GM12874 (cell line): ENCODE measurements at regions not wholly inside any gene's neighbourhood (a gene's known extent, or its start where the extent isn't known, plus 50 kb on each side); places are given as distances from the start of the nearest gene placed in this dataset.

Experiments
- CTCF ChIP-seq: IDR thresholded peaks from 2 replicates; pipeline ENCODE4 v1.5.1; 2011; ENCODE audit warnings: low read depth, mild to moderate bottlenecking, control low read depth, low read length, moderate library complexity; ENCODE audit not compliant: insufficient read depth

GRCh38 chr14:30456296-30456695 is 102.7 kb upstream of the G2E3 start:
- TF ChIP-seq CTCF, result no peak

- TF ChIP-seq CTCF, result no peak
Measured at GRCh38 chr14:30462358-30462757, 96.6 kb upstream of the G2E3 start.

GRCh38 chr14:30464481-30464880 is 94.5 kb upstream of the G2E3 start:
- TF ChIP-seq CTCF, result no peak

GRCh38 chr14:30468354-30468753 is 90.6 kb upstream of the G2E3 start:
- TF ChIP-seq CTCF, result no peak

- TF ChIP-seq CTCF, result no peak
Measured at GRCh38 chr14:30471980-30472379, 87.0 kb upstream of the G2E3 start.

GRCh38 chr14:30482276-30482675 is 76.7 kb upstream of the G2E3 start:
- TF ChIP-seq CTCF, result no peak

GRCh38 chr14:30484201-30484600 is 74.8 kb upstream of the G2E3 start:
- TF ChIP-seq CTCF, result no peak

GRCh38 chr14:30484976-30485375 is 74.0 kb upstream of the G2E3 start:
- no peak for TF ChIP-seq CTCF
